HCT116 (cell line): ENCODE measurements at regions not wholly inside any gene's neighbourhood (a gene's known extent, or its start where the extent isn't known, plus 50 kb on each side); places are given as distances from the start of the nearest gene placed in this dataset.

ENCODE experiments used
- ATAC-seq: fragments of 200-7000 bp; cut with Tn5 transposase; 2 replicates; pipeline ENCODE4 v1.9.1; 2020; ENCODE audit warnings: mild to moderate bottlenecking, moderate library complexity
- BruUV-seq: library from RNA; stranded (reverse); fragments of 400-500 nt; replicated peaks from 2 replicates; lab custom pipeline; 2021; lab: Mats Ljungman, UMichigan
- CTCF ChIA-PET: fragments of 300-600 bp; sonication (Branson Sonifier 250); formaldehyde crosslinking; loops from one replicate; lab custom pipeline; 2021; ENCODE audit warnings: antibody characterized with exemption; lab: Charles Lee
- POLR2A ChIA-PET: fragments of 300-600, 350-600 bp; sonication (Branson Sonifier 250); formaldehyde crosslinking; loops from one replicate; lab custom pipeline; 2021; ENCODE audit warnings: antibody characterized with exemption; lab: Charles Lee
- RAD21 ChIA-PET, 2 experiments: fragments of 300-600 bp; sonication (Branson Sonifier 250); formaldehyde crosslinking; loops; one replicate each; lab custom pipeline; 2023; ENCODE audit warnings: low total read pairs in 2 of 2; ENCODE audit not compliant: uncharacterized antibody in 2 of 2, unreplicated experiment in 2 of 2, low non-redundant PET in 1 of 2; lab: Charles Lee
- DNase-seq: peaks from one replicate; pipeline ENCODE4 v3.0.0-alpha.2; 2010; ENCODE audit warnings: low read depth, low spot score
- H2AFZ ChIP-seq: fragments of 200-600 bp; shearing (Covaris generic), sonication (generic); 2 replicates; pipeline ENCODE4 v1.6.1; 2017; ENCODE audit warnings: low read depth, mixed run types, mixed read lengths, antibody characterized with exemption, low read length; ENCODE audit not compliant: poor library complexity, severe bottlenecking
- H3K27ac ChIP-seq: 2 replicates; pipeline ENCODE4 v1.5.1; 2012; ENCODE audit warnings: low read depth, low read length
- H3K27me3 ChIP-seq: fragments of 200-600 bp; sonication (generic); 2 replicates; pipeline ENCODE4 v1.6.1; 2016; ENCODE audit warnings: mixed run types, low read length, mixed read lengths; ENCODE audit not compliant: insufficient read depth
- H3K36me3 ChIP-seq, 2 experiments: fragments of 200-500 bp in 1 of 2; fragments of 200-600 bp in 1 of 2; sonication (Bioruptor generic) in 1 of 2; sonication (generic) in 1 of 2; 2 replicates each; pipeline versions ENCODE4 v1.5.1 to v1.6.1; 2014 to 2016; ENCODE audit warnings: low read length in 2 of 2, inconsistent platforms in 1 of 2, mixed read lengths in 1 of 2, mixed run types in 1 of 2; ENCODE audit not compliant: insufficient read depth in 2 of 2, control insufficient read depth in 1 of 2
- H3K4me1 ChIP-seq, 2 experiments: fragments of 200-600 bp in 1 of 2; sonication (generic) in 1 of 2; 2 replicates each; pipeline versions ENCODE4 v1.5.1 to v1.6.1; 2012 to 2017; ENCODE audit warnings: low read length in 2 of 2, inconsistent platforms in 1 of 2, mild to moderate bottlenecking in 1 of 2, mixed read lengths in 1 of 2, mixed run types in 1 of 2, moderate library complexity in 1 of 2; ENCODE audit not compliant: insufficient read depth in 2 of 2, control insufficient read depth in 1 of 2
- H3K4me2 ChIP-seq: fragments of 200-600 bp; sonication (generic); 2 replicates; pipeline ENCODE4 v1.6.1; 2017; ENCODE audit warnings: mixed run types, low read length, mixed read lengths
- H3K4me3 ChIP-seq, 2 experiments: fragments of 200-600 bp in 1 of 2; sonication (generic) in 1 of 2; replicated peaks in 1 of 2; 2 replicates each; pipeline ENCODE4 v1.5.1; 2011 to 2016; ENCODE audit warnings: low read length in 2 of 2, control low read depth in 1 of 2, low read depth in 1 of 2, mild to moderate bottlenecking in 1 of 2, mixed read lengths in 1 of 2, mixed run types in 1 of 2
- H3K79me2 ChIP-seq: fragments of 200-600 bp; sonication (generic); 2 replicates; pipeline ENCODE4 v1.6.1; 2017; ENCODE audit warnings: mild to moderate bottlenecking, mixed run types, low read length, moderate library complexity, mixed read lengths; ENCODE audit not compliant: insufficient read depth
- H3K9ac ChIP-seq: fragments of 200-600 bp; sonication (generic); 2 replicates; pipeline ENCODE4 v1.6.1; 2016; ENCODE audit warnings: low read length, mixed read lengths
- H3K9me2 ChIP-seq: fragments of 200-600 bp; sonication (generic), shearing (Covaris generic); 2 replicates; pipeline ENCODE4 v1.6.1; 2017; ENCODE audit warnings: mixed run types, mild to moderate bottlenecking, moderate library complexity; ENCODE audit not compliant: insufficient read depth
- H3K9me3 ChIP-seq, 2 experiments: fragments of 200-500 bp in 1 of 2; fragments of 200-600 bp in 1 of 2; sonication (Bioruptor generic) in 1 of 2; sonication (generic) in 1 of 2; 2 replicates each; pipeline ENCODE4 v1.6.1; 2014 to 2017; ENCODE audit warnings: low read length in 2 of 2, mixed read lengths in 2 of 2, inconsistent platforms in 1 of 2, low read depth in 1 of 2, mild to moderate bottlenecking in 1 of 2, mixed run types in 1 of 2, moderate library complexity in 1 of 2; ENCODE audit not compliant: control insufficient read depth in 1 of 2, insufficient read depth in 1 of 2
- H4K20me1 ChIP-seq: fragments of 200-600 bp; sonication (generic), shearing (Covaris generic); 2 replicates; pipeline ENCODE4 v1.6.1; 2017; ENCODE audit warnings: mixed run types, mild to moderate bottlenecking, moderate library complexity; ENCODE audit not compliant: insufficient read depth
- ATF3 ChIP-seq: IDR thresholded peaks from 2 replicates; pipeline ENCODE4 v1.6.1; 2012
- CBX3 ChIP-seq: IDR thresholded peaks from 2 replicates; pipeline ENCODE4 v1.6.1; 2012; ENCODE audit warnings: low read depth
- RAD21 ChIP-seq: IDR thresholded peaks from 2 replicates; pipeline ENCODE4 v1.6.1; 2012; ENCODE audit warnings: low read depth, mild to moderate bottlenecking
- SRF ChIP-seq: IDR thresholded peaks from 2 replicates; pipeline ENCODE4 v1.6.1; 2012; ENCODE audit warnings: low read depth
- TCF7L2 ChIP-seq: IDR thresholded peaks from 2 replicates; pipeline ENCODE4 v1.7.0; 2011; ENCODE audit warnings: borderline replicate concordance, inconsistent platforms; ENCODE audit not compliant: insufficient read depth, insufficient read length; ENCODE audit errors: extremely low read depth
- ZBTB33 ChIP-seq: IDR thresholded peaks from 2 replicates; pipeline ENCODE4 v1.6.1; 2011; ENCODE audit warnings: mild to moderate bottlenecking, low read length, moderate library complexity; ENCODE audit not compliant: insufficient replicate concordance; ENCODE audit errors: extremely low read depth
- ZFX ChIP-seq: fragments of 450-650 bp; IDR thresholded peaks from 2 replicates; pipeline ENCODE4 v1.6.1; 2017
- intact Hi-C: fragments of 100-400 bp; cut with micrococcal nuclease; formaldehyde crosslinking; loops from 2 replicates; pipeline ENCODE4 v1.10.0; 2022
- TF ChIP-seq, protein P1 (sequence below), 3 experiments: fragments of 200-600 bp in 1 of 3; sonication (generic) in 1 of 3; IDR thresholded peaks in 2 of 3; conservative IDR thresholded peaks in 1 of 3; 2 replicates each; pipeline ENCODE4 v1.5.1; 2012 to 2017; ENCODE audit warnings: low read depth in 2 of 3, low read length in 2 of 3, antibody characterized with exemption in 1 of 3, borderline replicate concordance in 1 of 3, control low read depth in 1 of 3, mild to moderate bottlenecking in 1 of 3, mixed read lengths in 1 of 3, mixed run types in 1 of 3, moderate library complexity in 1 of 3; ENCODE audit not compliant: insufficient read depth in 1 of 3

DNA sequence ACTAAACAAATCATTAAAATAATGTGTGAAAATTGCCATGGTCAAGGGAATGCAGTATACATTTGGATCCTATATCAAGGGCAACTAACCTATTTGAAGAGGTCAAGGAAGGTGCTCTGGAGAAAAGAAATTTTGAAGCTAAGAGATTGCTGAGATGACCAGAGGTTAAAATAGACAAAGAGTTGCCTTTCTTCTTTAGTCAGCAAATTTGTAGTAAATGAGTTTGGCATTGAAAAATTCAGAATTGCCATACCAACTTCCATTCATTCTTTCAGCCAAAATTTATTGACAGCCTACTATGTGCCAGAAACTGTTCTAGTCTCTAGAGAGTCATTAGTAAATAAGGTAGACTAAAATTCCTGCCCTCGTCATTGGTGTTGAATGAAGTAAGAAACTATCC, 396.2 kb downstream of the BCL11A start:
- no peak overlapping the region for H2AFZ ChIP-seq
- ChIA-PET CTCF (no interaction called here), RAD21 (no interaction called here), POLR2A (no interaction called here)
- H3K79me2 ChIP-seq = no peaks in the 10 kb centered on the region
- H3K4me3 ChIP-seq = no peak overlapping the region
- H3K4me2 ChIP-seq = no peak overlapping the region
- BruUV-seq = no TSS peak
- H4K20me1 ChIP-seq = no peaks in the 10 kb centered on the region
- no peaks in the 10 kb centered on the region; the same call in 1 of the 2 replicates for H3K9me2 ChIP-seq
- no peak for TF ChIP-seq CBX3
- no peak for TF ChIP-seq ATF3
- no peak for TF ChIP-seq ZBTB33
- no peak overlapping the region for H3K27ac ChIP-seq
- no peaks in the 10 kb centered on the region for H3K27me3 ChIP-seq
- no peaks in the 10 kb centered on the region; a peak in 1 of 4 replicates for H3K9me3 ChIP-seq
- no peak for ATAC-seq
- H3K4me1 ChIP-seq = no peaks in the 10 kb centered on the region
- intact Hi-C loops = no loop called here
- no peak for DNase-seq
- no peak overlapping the region for H3K9ac ChIP-seq
- no peaks in the 10 kb centered on the region for H3K36me3 ChIP-seq

DNA sequence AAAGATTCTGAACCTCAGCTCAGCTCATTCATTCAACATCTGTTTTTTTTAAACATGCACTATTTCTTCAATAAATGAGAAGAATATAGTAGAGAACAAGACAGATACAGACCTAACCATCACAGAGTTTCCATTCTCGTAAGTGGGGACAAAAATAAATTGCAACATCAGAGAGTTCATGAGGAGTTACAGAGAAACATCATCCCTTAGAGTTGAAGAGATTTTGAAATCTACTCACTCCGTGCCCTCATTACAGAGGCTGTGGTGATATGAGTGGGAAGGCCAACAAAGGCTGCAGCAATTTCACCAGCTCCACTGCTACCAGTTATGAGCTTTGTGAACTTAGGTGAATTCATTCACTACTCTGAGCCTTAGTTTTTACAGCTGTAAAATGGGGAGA, 399.3 kb downstream of the BCL11A start:
- RAD21 ChIA-PET = no interaction called here
- H3K4me2 ChIP-seq = no peak overlapping the region
- H2AFZ ChIP-seq = no peak overlapping the region
- H3K36me3 ChIP-seq = no peaks in the 10 kb centered on the region
- DNase-seq = no peak
- H3K4me1 ChIP-seq = no peaks in the 10 kb centered on the region
- no TSS peak for BruUV-seq
- no peak for TF ChIP-seq TCF7L2
- no peak for TF ChIP-seq ZFX
- no peak for TF ChIP-seq CBX3
- TF ChIP-seq RAD21 = no peak
- no peak for TF ChIP-seq SRF
- TF ChIP-seq, protein P1, sequence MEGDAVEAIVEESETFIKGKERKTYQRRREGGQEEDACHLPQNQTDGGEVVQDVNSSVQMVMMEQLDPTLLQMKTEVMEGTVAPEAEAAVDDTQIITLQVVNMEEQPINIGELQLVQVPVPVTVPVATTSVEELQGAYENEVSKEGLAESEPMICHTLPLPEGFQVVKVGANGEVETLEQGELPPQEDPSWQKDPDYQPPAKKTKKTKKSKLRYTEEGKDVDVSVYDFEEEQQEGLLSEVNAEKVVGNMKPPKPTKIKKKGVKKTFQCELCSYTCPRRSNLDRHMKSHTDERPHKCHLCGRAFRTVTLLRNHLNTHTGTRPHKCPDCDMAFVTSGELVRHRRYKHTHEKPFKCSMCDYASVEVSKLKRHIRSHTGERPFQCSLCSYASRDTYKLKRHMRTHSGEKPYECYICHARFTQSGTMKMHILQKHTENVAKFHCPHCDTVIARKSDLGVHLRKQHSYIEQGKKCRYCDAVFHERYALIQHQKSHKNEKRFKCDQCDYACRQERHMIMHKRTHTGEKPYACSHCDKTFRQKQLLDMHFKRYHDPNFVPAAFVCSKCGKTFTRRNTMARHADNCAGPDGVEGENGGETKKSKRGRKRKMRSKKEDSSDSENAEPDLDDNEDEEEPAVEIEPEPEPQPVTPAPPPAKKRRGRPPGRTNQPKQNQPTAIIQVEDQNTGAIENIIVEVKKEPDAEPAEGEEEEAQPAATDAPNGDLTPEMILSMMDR (IDR thresholded peaks at IDR 0.05 in 2 of 3, conservative IDR thresholded peaks at IDR 0.05 in 1 of 3; ENCODE audit: borderline replicate concordance in 1 of 3, insufficient read depth in 1 of 3, low read depth in 2 of 3, low read length in 2 of 3) = no peak
- TF ChIP-seq, all 23 proteins: peak for 0
- CTCF ChIA-PET = no interaction called here
- Histone ChIP-seq H3K9ac (no peak overlapping the region), H3K27me3 (no peaks in the 10 kb centered on the region), H3K79me2 (no peaks in the 10 kb centered on the region), H3K4me3 (no peak overlapping the region), H3K27ac (no peak overlapping the region), H4K20me1 (no peaks in the 10 kb centered on the region), H3K9me3 (no peaks in the 10 kb centered on the region; a peak in 1 of 4 replicates), H3K9me2 (no peaks in the 10 kb centered on the region; the same call in 1 of the 2 replicates)
- POLR2A ChIA-PET = no interaction called here
- intact Hi-C loops = no loop called here
- ATAC-seq = no peak
